H9 (cell line): ENCODE measurements at regions not wholly inside any gene's neighbourhood (a gene's known extent, or its start where the extent isn't known, plus 50 kb on each side); places are given as distances from the start of the nearest gene placed in this dataset.

Experiments used
- DNase-seq: peaks from one replicate; pipeline ENCODE4 v3.0.0-alpha.2; 2017
- H2AFZ ChIP-seq: one replicate; pipeline ENCODE4 v1.6.1; 2013; ENCODE audit warnings: mild to moderate bottlenecking, low read length, control low read depth, moderate library complexity
- H2AK5ac ChIP-seq: 2 replicates; pipeline ENCODE4 v1.6.1; 2013; ENCODE audit warnings: low read length, control low read depth, mixed read lengths; ENCODE audit not compliant: insufficient read length
- H2BK120ac ChIP-seq: one replicate; pipeline ENCODE4 v1.6.1; 2013; ENCODE audit warnings: low read depth, mild to moderate bottlenecking, low read length, control low read depth, inconsistent platforms; ENCODE audit not compliant: poor library complexity, severe bottlenecking
- H2BK12ac ChIP-seq: 2 replicates; pipeline ENCODE4 v1.6.1; 2013; ENCODE audit warnings: low read length, control low read depth, mixed read lengths, low read depth; ENCODE audit not compliant: insufficient read length
- H2BK15ac ChIP-seq: 2 replicates; pipeline ENCODE4 v1.6.1; 2013; ENCODE audit warnings: low read depth, low read length, control low read depth
- H2BK20ac ChIP-seq: one replicate; pipeline ENCODE4 v1.6.1; 2013; ENCODE audit warnings: low read depth, mild to moderate bottlenecking, low read length, control low read depth, inconsistent platforms; ENCODE audit not compliant: poor library complexity, severe bottlenecking
- H2BK5ac ChIP-seq: 2 replicates; pipeline ENCODE4 v1.6.1; 2013; ENCODE audit warnings: low read length, control low read depth, mixed read lengths; ENCODE audit not compliant: insufficient read length
- H3K14ac ChIP-seq: 2 replicates; pipeline ENCODE4 v1.6.1; 2013; ENCODE audit warnings: low read length, control low read depth; ENCODE audit not compliant: insufficient read depth
- H3K18ac ChIP-seq: 2 replicates; pipeline ENCODE4 v1.6.1; 2013; ENCODE audit warnings: low read depth, mild to moderate bottlenecking, mixed read lengths, low read length, control low read depth; ENCODE audit not compliant: insufficient read length
- H3K23ac ChIP-seq: 2 replicates; pipeline ENCODE4 v1.6.1; 2013; ENCODE audit warnings: low read length, control low read depth, mixed read lengths, low read depth; ENCODE audit not compliant: insufficient read length
- H3K23me2 ChIP-seq: 2 replicates; pipeline ENCODE4 v1.6.1; 2013; ENCODE audit warnings: low read depth, mild to moderate bottlenecking, mixed read lengths, low read length, control low read depth; ENCODE audit not compliant: insufficient read length, poor library complexity, severe bottlenecking
- H3K27ac ChIP-seq: 2 replicates; pipeline ENCODE4 v1.5.1; 2013; ENCODE audit warnings: low read length, control low read depth, mixed read lengths, low read depth; ENCODE audit not compliant: insufficient read length
- H3K27me3 ChIP-seq: 2 replicates; pipeline ENCODE4 v1.6.1; 2013; ENCODE audit warnings: low read length, control low read depth, inconsistent platforms; ENCODE audit not compliant: insufficient read depth
- H3K4ac ChIP-seq: 2 replicates; pipeline ENCODE4 v1.6.1; 2013; ENCODE audit warnings: low read depth, mild to moderate bottlenecking, control low read depth, inconsistent platforms, low read length, moderate library complexity
- H3K4me1 ChIP-seq: 2 replicates; pipeline ENCODE4 v1.6.1; 2013; ENCODE audit warnings: low read length, control low read depth, inconsistent platforms; ENCODE audit not compliant: insufficient read depth
- H3K4me2 ChIP-seq: 2 replicates; pipeline ENCODE4 v1.6.1; 2013; ENCODE audit warnings: low read length, control low read depth, mixed read lengths; ENCODE audit not compliant: insufficient read length, insufficient read depth
- H3K56ac ChIP-seq: 2 replicates; pipeline ENCODE4 v1.6.1; 2013; ENCODE audit warnings: low read depth, mild to moderate bottlenecking, mixed read lengths, low read length, control low read depth; ENCODE audit not compliant: insufficient read length
- H3K79me1 ChIP-seq: 2 replicates; pipeline ENCODE4 v1.6.1; 2013; ENCODE audit warnings: low read depth, mild to moderate bottlenecking, moderate library complexity, low read length, control low read depth, inconsistent platforms; ENCODE audit not compliant: insufficient read depth, poor library complexity, severe bottlenecking
- H3K79me2 ChIP-seq: 2 replicates; pipeline ENCODE4 v1.6.1; 2013; ENCODE audit warnings: low read length, control low read depth, inconsistent platforms; ENCODE audit not compliant: insufficient read depth
- H3K9ac ChIP-seq: 2 replicates; pipeline ENCODE4 v1.6.1; 2013; ENCODE audit warnings: low read length, control low read depth, mixed read lengths; ENCODE audit not compliant: insufficient read length; ENCODE audit errors: extremely low read depth
- H3K9me3 ChIP-seq: one replicate; pipeline ENCODE4 v1.6.1; 2013; ENCODE audit warnings: low read depth, low read length, inconsistent platforms; ENCODE audit not compliant: control insufficient read depth
- H3T11ph ChIP-seq: one replicate; pipeline ENCODE4 v1.6.1; 2013; ENCODE audit warnings: mild to moderate bottlenecking, low read length, control low read depth, inconsistent platforms
- H4K20me1 ChIP-seq: one replicate; pipeline ENCODE4 v1.6.1; 2013; ENCODE audit not compliant: control insufficient read depth, insufficient read length, insufficient read depth
- H4K5ac ChIP-seq: 2 replicates; pipeline ENCODE4 v1.6.1; 2013; ENCODE audit warnings: low read depth, mild to moderate bottlenecking, mixed read lengths, low read length, control low read depth; ENCODE audit not compliant: insufficient read length
- H4K8ac ChIP-seq: replicated peaks from 2 replicates; pipeline ENCODE4 v1.6.1; 2013; ENCODE audit warnings: low read length, control low read depth, mixed read lengths, low read depth; ENCODE audit not compliant: insufficient read length
- H4K91ac ChIP-seq: 2 replicates; pipeline ENCODE4 v1.6.1; 2013; ENCODE audit warnings: low read depth, mild to moderate bottlenecking, moderate library complexity, mixed read lengths, low read length, control low read depth; ENCODE audit not compliant: insufficient read length
- H3K27ac Mint-ChIP-seq, 3 experiments: 2 replicates in 2 of 3; 3 replicates in 1 of 3; pipeline ENCODE4 v1.8.0; 2020 to 2021; ENCODE audit warnings: mixed read lengths in 3 of 3, mild to moderate bottlenecking in 1 of 3, moderate library complexity in 1 of 3
- H3K27me3 Mint-ChIP-seq: 2 replicates; pipeline ENCODE4 v1.8.0; 2021; ENCODE audit warnings: low read depth, mild to moderate bottlenecking, moderate library complexity, mixed read lengths
- H3K36me3 Mint-ChIP-seq, 3 experiments: 2 replicates in 2 of 3; 3 replicates in 1 of 3; pipeline ENCODE4 v1.8.0; 2020 to 2021; ENCODE audit warnings: low read depth in 3 of 3, mixed read lengths in 3 of 3; ENCODE audit not compliant: insufficient read depth in 1 of 3
- H3K4me1 Mint-ChIP-seq, 2 experiments: 2 replicates each; pipeline ENCODE4 v1.8.0; 2020; ENCODE audit warnings: mixed read lengths in 2 of 2
- H3K4me3 Mint-ChIP-seq, 2 experiments: 2 replicates in 1 of 2; 3 replicates in 1 of 2; pipeline ENCODE4 v1.8.0; 2020 to 2021; ENCODE audit warnings: mild to moderate bottlenecking in 2 of 2, mixed read lengths in 2 of 2, moderate library complexity in 1 of 2
- H3K9me3 Mint-ChIP-seq, 2 experiments: 2 replicates in 1 of 2; 3 replicates in 1 of 2; pipeline ENCODE4 v1.8.0; 2020; ENCODE audit warnings: mild to moderate bottlenecking in 2 of 2, mixed read lengths in 2 of 2, moderate library complexity in 1 of 2
- CTCF ChIP-seq: fragments of 200-600 bp; sonication (generic); conservative IDR thresholded peaks from 3 replicates; pipeline ENCODE4 v1.8.0; 2021; ENCODE audit warnings: antibody characterized with exemption, mild to moderate bottlenecking
- WGBS: extraction: QIAGEN DNeasy Blood & Tissue Kit; methylation state at CpG from one replicate; pipeline ENCODE4 v1.1.7; 2013; ENCODE audit warnings: missing lambda C conversion rate, low lambda C conversion rate, mixed read lengths; ENCODE audit not compliant: insufficient read length; ENCODE audit errors: extremely low coverage; 5-methylcytosine and 5-hydroxymethylcytosine counted together

DNA sequence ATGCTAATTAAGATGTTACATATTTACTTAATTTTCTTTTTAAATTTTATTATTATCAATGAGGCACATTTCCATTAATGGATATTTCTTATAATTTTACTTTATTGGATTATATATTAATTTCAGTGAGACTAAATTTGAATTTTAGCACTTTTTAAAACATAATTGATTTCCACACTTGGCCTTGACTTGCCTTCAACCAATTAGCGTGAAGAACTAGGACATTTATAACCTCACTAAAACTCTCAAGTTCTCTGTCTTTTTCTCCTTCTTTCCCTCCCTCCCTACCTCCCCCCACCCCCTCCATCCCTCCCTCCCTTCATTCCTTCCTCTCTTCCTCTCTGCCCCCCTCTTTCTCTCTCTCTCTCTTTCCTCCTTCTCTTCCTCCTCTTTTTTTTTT lies 1618.1 kb downstream of the C4orf33 start:
- no peaks in the 10 kb centered on the region for H3K79me1 ChIP-seq
- H4K5ac ChIP-seq: no peak overlapping the region
- no peak overlapping the region for H2BK12ac ChIP-seq
- H3K9me3 ChIP-seq: no peaks in the 10 kb centered on the region
- H3K4me2 ChIP-seq: no peak overlapping the region
- no peak overlapping the region for H3K14ac ChIP-seq
- no peak overlapping the region for H2AK5ac ChIP-seq
- DNase-seq: no peak
- no peaks in the 10 kb centered on the region for H4K20me1 ChIP-seq
- H4K8ac ChIP-seq: no peak overlapping the region
- no peak overlapping the region for H3K4ac ChIP-seq
- H3K27ac Mint-ChIP-seq: no peak overlapping the region
- H3K4me1 Mint-ChIP-seq: no peaks in the 10 kb centered on the region
- H3K23me2 ChIP-seq: no peaks in the 10 kb centered on the region
- peaks cover 7 to 9% of the 10 kb centered on the region in 2 experiments; a peak in 4 of 5 replicates for H3K9me3 Mint-ChIP-seq
- no peak overlapping the region for H2BK5ac ChIP-seq
- peaks cover 0 to 12% (median 0%) of the 10 kb centered on the region in 3 experiments; a peak in 4 of 7 replicates for H3K36me3 Mint-ChIP-seq
- no peak overlapping the region for H3K27ac ChIP-seq
- TF ChIP-seq CTCF: no peak
- no peaks in the 10 kb centered on the region for H3K27me3 ChIP-seq
- no peak overlapping the region for H3K23ac ChIP-seq
- no peak overlapping the region for H3T11ph ChIP-seq
- no peak overlapping the region for H2BK15ac ChIP-seq
- H4K91ac ChIP-seq: no peak overlapping the region
- no peak overlapping the region for H2BK20ac ChIP-seq
- no peak overlapping the region for H3K18ac ChIP-seq
- no peak overlapping the region for H3K9ac ChIP-seq
- H3K79me2 ChIP-seq: no peaks in the 10 kb centered on the region
- H3K4me1 ChIP-seq: no peaks in the 10 kb centered on the region
- no peak overlapping the region for H2BK120ac ChIP-seq
- no peak overlapping the region for H3K56ac ChIP-seq
- no peak overlapping the region for H2AFZ ChIP-seq
- H3K4me3 Mint-ChIP-seq: no peak overlapping the region
- H3K27me3 Mint-ChIP-seq: no peaks in the 10 kb centered on the region
- no CpG with 5 or more reads among the region's 1 CpG for WGBS
